ENCODE measurements at regions not wholly inside any gene's neighbourhood (a gene's known extent, or its start where the extent isn't known, plus 50 kb on each side); places are given as distances from the start of the nearest gene placed in this dataset.
"Not testable (repeated sequence)": the region's sequence is repeated elsewhere in the genome, so short reads cannot be mapped to it uniquely, and the experiment has no call there.

GRCh38 chr3:110666495-110666894 is 405.1 kb upstream of the NECTIN3 start:
- in situ Hi-C loops (cut with HindIII; ENCODE audit: low pct_unique_long_range_greater_than_20kb, low sequenced_read_pairs): no loop called here
- DNase-seq (ENCODE audit: low read depth): no peak

- no peak for DNase-seq (ENCODE audit: low read depth)
- in situ Hi-C loops (cut with HindIII; ENCODE audit: low pct_unique_long_range_greater_than_20kb, low sequenced_read_pairs): no loop called here
Measured at GRCh38 chr3:110667216-110667615, 404.4 kb upstream of the NECTIN3 start.

GRCh38 chr3:110670407-110670806 is 401.2 kb upstream of the NECTIN3 start:
- in situ Hi-C loops (cut with HindIII; ENCODE audit: low pct_unique_long_range_greater_than_20kb, low sequenced_read_pairs): no loop called here

GRCh38 chr3:110677506-110677905 is 394.1 kb upstream of the NECTIN3 start:
- no peak for DNase-seq (ENCODE audit: low read depth)
- in situ Hi-C loops (cut with HindIII; ENCODE audit: low pct_unique_long_range_greater_than_20kb, low sequenced_read_pairs): no loop called here

More at GRCh38 chr3:110670407-110670806, 401.2 kb upstream of the NECTIN3 start:
- no peak for DNase-seq (ENCODE audit: low read depth)

- in situ Hi-C loops (cut with HindIII; ENCODE audit: low pct_unique_long_range_greater_than_20kb, low sequenced_read_pairs): no loop called here
- DNase-seq (ENCODE audit: low read depth): no peak
Measured at GRCh38 chr3:110679285-110679684, 392.3 kb upstream of the NECTIN3 start.

- in situ Hi-C loops (cut with HindIII; ENCODE audit: low pct_unique_long_range_greater_than_20kb, low sequenced_read_pairs): no loop called here
- DNase-seq (ENCODE audit: low read depth): no peak
Measured at GRCh38 chr3:110680450-110680849, 391.2 kb upstream of the NECTIN3 start.

- in situ Hi-C loops (cut with HindIII; ENCODE audit: low pct_unique_long_range_greater_than_20kb, low sequenced_read_pairs): no loop called here
- DNase-seq (ENCODE audit: low read depth): no peak
Measured at GRCh38 chr3:110684466-110684865, 387.1 kb upstream of the NECTIN3 start.

- no peak for DNase-seq (ENCODE audit: low read depth)
- in situ Hi-C loops (cut with HindIII; ENCODE audit: low pct_unique_long_range_greater_than_20kb, low sequenced_read_pairs): no loop called here
Measured at GRCh38 chr3:110685630-110686029, 386.0 kb upstream of the NECTIN3 start.

GRCh38 chr3:110686701-110687100 is 384.9 kb upstream of the NECTIN3 start:
- DNase-seq (ENCODE audit: low read depth): no peak
- in situ Hi-C loops (cut with HindIII; ENCODE audit: low pct_unique_long_range_greater_than_20kb, low sequenced_read_pairs): no loop called here

- DNase-seq (ENCODE audit: low read depth): no peak
- in situ Hi-C loops (cut with HindIII; ENCODE audit: low pct_unique_long_range_greater_than_20kb, low sequenced_read_pairs): no loop called here
Measured at GRCh38 chr3:110687138-110687537, 384.5 kb upstream of the NECTIN3 start.

GRCh38 chr3:110697961-110698360 is 373.7 kb upstream of the NECTIN3 start:
- in situ Hi-C loops (cut with HindIII; ENCODE audit: low pct_unique_long_range_greater_than_20kb, low sequenced_read_pairs): no loop called here
- DNase-seq (ENCODE audit: low read depth): no peak

GRCh38 chr3:110704332-110704731 is 367.3 kb upstream of the NECTIN3 start:
- DNase-seq (ENCODE audit: low read depth); in situ Hi-C loops (cut with HindIII; ENCODE audit: low pct_unique_long_range_greater_than_20kb, low sequenced_read_pairs): not testable (repeated sequence)

- DNase-seq (ENCODE audit: low read depth): no peak
- in situ Hi-C loops (cut with HindIII; ENCODE audit: low pct_unique_long_range_greater_than_20kb, low sequenced_read_pairs): no loop called here
Measured at GRCh38 chr3:110708156-110708555, 363.5 kb upstream of the NECTIN3 start.

- no peak for DNase-seq (ENCODE audit: low read depth)
- in situ Hi-C loops (cut with HindIII; ENCODE audit: low pct_unique_long_range_greater_than_20kb, low sequenced_read_pairs): no loop called here
Measured at GRCh38 chr3:110710156-110710555, 361.5 kb upstream of the NECTIN3 start.

GRCh38 chr3:110710603-110711002 is 361.0 kb upstream of the NECTIN3 start:
- DNase-seq (ENCODE audit: low read depth): no peak
- in situ Hi-C loops (cut with HindIII; ENCODE audit: low pct_unique_long_range_greater_than_20kb, low sequenced_read_pairs): no loop called here

- no peak for DNase-seq (ENCODE audit: low read depth)
- in situ Hi-C loops (cut with HindIII; ENCODE audit: low pct_unique_long_range_greater_than_20kb, low sequenced_read_pairs): no loop called here
Measured at GRCh38 chr3:110711130-110711832, 360.3 kb upstream of the NECTIN3 start.

- in situ Hi-C loops (cut with HindIII; ENCODE audit: low pct_unique_long_range_greater_than_20kb, low sequenced_read_pairs): no loop called here
- DNase-seq (ENCODE audit: low read depth): no peak
Measured at GRCh38 chr3:110711851-110712516, 359.6 kb upstream of the NECTIN3 start.

- in situ Hi-C loops (cut with HindIII; ENCODE audit: low pct_unique_long_range_greater_than_20kb, low sequenced_read_pairs): no loop called here
- no peak for DNase-seq (ENCODE audit: low read depth)
Measured at GRCh38 chr3:110727056-110727455, 344.6 kb upstream of the NECTIN3 start.

- in situ Hi-C loops (cut with HindIII; ENCODE audit: low pct_unique_long_range_greater_than_20kb, low sequenced_read_pairs): no loop called here
- DNase-seq (ENCODE audit: low read depth): no peak
Measured at GRCh38 chr3:110731148-110731547, 340.5 kb upstream of the NECTIN3 start.

GRCh38 chr3:110732420-110732819 is 339.2 kb upstream of the NECTIN3 start:
- in situ Hi-C loops (cut with HindIII; ENCODE audit: low pct_unique_long_range_greater_than_20kb, low sequenced_read_pairs): no loop called here
- no peak for DNase-seq (ENCODE audit: low read depth)

Measured in Caki2 (cell line).